Endothelial cell of umbilical vein (primary cell): ENCODE measurements at regions not wholly inside any gene's neighbourhood (a gene's known extent, or its start where the extent isn't known, plus 50 kb on each side); places are given as distances from the start of the nearest gene placed in this dataset.

ENCODE experiments used
- BruUV-seq: library from RNA; stranded (reverse); fragments of 400-500 nt; replicated peaks from 2 replicates; lab custom pipeline; 2021; lab: Mats Ljungman, UMichigan
- CTCF ChIA-PET: fragments of 300-600, 350-600 bp; sonication (Branson Sonifier 250); formaldehyde crosslinking; loops from one replicate; lab custom pipeline; 2021; ENCODE audit warnings: antibody characterized with exemption, inconsistent platforms; lab: Charles Lee
- POLR2A ChIA-PET: fragments of 300-600, 350-600 bp; sonication (Branson Sonifier 250); formaldehyde crosslinking; loops from one replicate; lab custom pipeline; 2021; ENCODE audit warnings: antibody characterized with exemption, inconsistent platforms; lab: Charles Lee
- DNase-seq: peaks from one replicate; pipeline ENCODE4 v3.0.0-alpha.2; 2011; ENCODE audit warnings: low read depth, low spot score
- FAIRE-seq: peaks from 2 replicates; lab custom pipeline; 2011; peaks lifted over from hg19 to GRCh38; lab: Jason Lieb, UNC
- H2AFZ ChIP-seq: 2 replicates; pipeline ENCODE4 v1.6.0; 2012; ENCODE audit warnings: low read depth, low read length, control low read depth, inconsistent platforms
- H3K27ac ChIP-seq: 2 replicates; pipeline ENCODE4 v1.5.1; 2011; ENCODE audit warnings: low read depth, mild to moderate bottlenecking, control low read depth, low read length, moderate library complexity; ENCODE audit not compliant: insufficient read depth
- H3K27me3 ChIP-seq, 2 experiments: 2 replicates each; pipeline versions ENCODE4 v1.6.0 to v1.6.1; 2011; ENCODE audit warnings: low read length in 2 of 2, mixed read lengths in 1 of 2; ENCODE audit not compliant: control insufficient read depth in 2 of 2, insufficient read depth in 2 of 2
- H3K36me3 ChIP-seq, 2 experiments: 2 replicates in 1 of 2; 3 replicates in 1 of 2; pipeline ENCODE4 v1.5.1; 2011; ENCODE audit warnings: low read length in 2 of 2, mild to moderate bottlenecking in 1 of 2, moderate library complexity in 1 of 2; ENCODE audit not compliant: control insufficient read depth in 2 of 2, insufficient read depth in 2 of 2; ENCODE audit errors: extremely low read depth in 1 of 2
- H3K4me1 ChIP-seq: 3 replicates; pipeline ENCODE4 v1.5.1; 2011; ENCODE audit warnings: mild to moderate bottlenecking, low read length; ENCODE audit not compliant: control insufficient read depth, insufficient read depth; ENCODE audit errors: extremely low read depth
- H3K4me2 ChIP-seq: 2 replicates; pipeline ENCODE4 v1.6.1; 2011; ENCODE audit warnings: low read length, control low read depth, mixed read lengths; ENCODE audit not compliant: insufficient read depth
- H3K4me3 ChIP-seq, 3 experiments: fragments of 200-600 bp in 1 of 3; sonication (generic), shearing (Covaris generic) in 1 of 3; replicated peaks in 1 of 3; 2 replicates each; pipeline ENCODE4 v1.5.1; 2011 to 2016; ENCODE audit warnings: control low read depth in 3 of 3, low read length in 3 of 3, mild to moderate bottlenecking in 2 of 3, inconsistent platforms in 1 of 3, low read depth in 1 of 3, moderate library complexity in 1 of 3; ENCODE audit not compliant: insufficient read depth in 1 of 3
- H3K79me2 ChIP-seq: 2 replicates; pipeline ENCODE4 v1.6.0; 2012; ENCODE audit warnings: low read length, inconsistent platforms; ENCODE audit not compliant: control insufficient read depth, insufficient read depth
- H3K9ac ChIP-seq: replicated peaks from 2 replicates; pipeline ENCODE3; 2011; ENCODE audit warnings: low read length, control low read depth; ENCODE audit not compliant: insufficient read depth; ENCODE audit errors: extremely low read depth
- H3K9me1 ChIP-seq: replicated peaks from 3 replicates; pipeline ENCODE4 v1.6.0; 2011; ENCODE audit warnings: mild to moderate bottlenecking, low read length; ENCODE audit not compliant: control insufficient read depth, insufficient read depth; ENCODE audit errors: extremely low read depth
- H3K9me3 ChIP-seq: replicated peaks from 2 replicates; pipeline ENCODE4 v1.5.1; 2012; ENCODE audit warnings: low read length, inconsistent platforms; ENCODE audit not compliant: control insufficient read depth, insufficient read depth
- H4K20me1 ChIP-seq: replicated peaks from 2 replicates; pipeline ENCODE3; 2011; ENCODE audit warnings: mild to moderate bottlenecking, low read length; ENCODE audit not compliant: control insufficient read depth, insufficient read depth; ENCODE audit errors: extremely low read depth
- CTCF ChIP-seq, 2 donors: IDR thresholded peaks; 1 replicate in 1 of 2; 2 replicates in 1 of 2; pipeline ENCODE4 v1.5.1; 2011; ENCODE audit warnings: low read length in 2 of 2, mild to moderate bottlenecking in 2 of 2, moderate library complexity in 2 of 2, control low read depth in 1 of 2, inconsistent platforms in 1 of 2, low read depth in 1 of 2; ENCODE audit not compliant: insufficient read depth in 1 of 2; ENCODE audit errors: extremely low read depth in 1 of 2
- EZH2 ChIP-seq: IDR thresholded peaks from 2 replicates; pipeline ENCODE4 v1.6.1; 2012; ENCODE audit warnings: borderline replicate concordance, low read depth, mild to moderate bottlenecking, moderate library complexity, low read length, inconsistent platforms; ENCODE audit not compliant: severe bottlenecking
- FOS ChIP-seq: IDR thresholded peaks from 2 replicates; pipeline ENCODE4 v1.6.1; 2011; ENCODE audit warnings: mild to moderate bottlenecking, low read length, moderate library complexity, borderline replicate concordance; ENCODE audit not compliant: insufficient read depth
- GATA2 ChIP-seq: IDR thresholded peaks from 2 replicates; pipeline ENCODE4 v1.7.0; 2011; ENCODE audit warnings: low read depth, mild to moderate bottlenecking, moderate library complexity, mixed read lengths, low read length; ENCODE audit not compliant: insufficient read length, insufficient read depth
- JUN ChIP-seq: IDR thresholded peaks from 2 replicates; pipeline ENCODE4 v1.6.1; 2011; ENCODE audit warnings: borderline replicate concordance, low read depth; ENCODE audit not compliant: insufficient read length, insufficient read depth
- MAX ChIP-seq: IDR thresholded peaks from 2 replicates; pipeline ENCODE4 v1.6.1; 2011; ENCODE audit not compliant: insufficient read depth, insufficient read length
- MYC ChIP-seq: IDR thresholded peaks from one replicate; pipeline ENCODE4 v1.6.1; 2011; ENCODE audit warnings: mild to moderate bottlenecking, low read depth, low read length
- POLR2A ChIP-seq: IDR thresholded peaks from 2 replicates; pipeline ENCODE4 v1.6.1; 2012; ENCODE audit warnings: low read depth, mild to moderate bottlenecking, control low read depth, low read length
- POLR2AphosphoS5 ChIP-seq: IDR thresholded peaks from 2 replicates; pipeline ENCODE4 v1.6.1; 2012; ENCODE audit warnings: low read depth, mild to moderate bottlenecking, control low read depth, low read length, moderate library complexity; ENCODE audit not compliant: insufficient read depth
- dilution Hi-C: fragments of 300-500 bp; cut with MboI; formaldehyde crosslinking; loops from one replicate; pipeline ENCODE4 v1.15.0; 2019; ENCODE audit warnings: low sequenced_read_pairs; ENCODE audit not compliant: extremely low pct_ligation_motif_present
- intact Hi-C: fragments of 100-400 bp; cut with micrococcal nuclease; formaldehyde crosslinking; loops from one replicate; pipeline ENCODE4 v1.10.0; 2022

- ChIA-PET CTCF (no interaction called here), POLR2A (no interaction called here)
- Histone ChIP-seq H3K27me3 (no peaks in the 10 kb centered on the region), H3K4me1 (no peaks in the 10 kb centered on the region), H4K20me1 (no peaks in the 10 kb centered on the region), H3K36me3 (no peaks in the 10 kb centered on the region), H3K9me1 (no peaks in the 10 kb centered on the region), H3K27ac (no peak overlapping the region), H2AFZ (no peak overlapping the region), H3K9me3 (peaks cover 8% of the 10 kb centered on the region), H3K4me3 (no peak overlapping the region), H3K79me2 (no peaks in the 10 kb centered on the region), H3K9ac (no peak overlapping the region), H3K4me2 (no peak overlapping the region)
- no peak for DNase-seq
- dilution Hi-C loops (no loop called here), intact Hi-C loops (no loop called here)
- BruUV-seq = no TSS peak
- no peak for TF ChIP-seq POLR2AphosphoS5
- FAIRE-seq = no peak
These were observed 501.7 kb upstream of the TENM3 start for GRCh38 chr4:181741513-181741912.

GRCh38 chr4:181745933-181746625 lies 497.1 kb upstream of the TENM3 start:
- Histone ChIP-seq H3K27ac (no peak overlapping the region), H3K4me2 (no peak overlapping the region), H2AFZ (no peak overlapping the region), H3K9me1 (no peaks in the 10 kb centered on the region), H4K20me1 (no peaks in the 10 kb centered on the region), H3K79me2 (no peaks in the 10 kb centered on the region), H3K36me3 (no peaks in the 10 kb centered on the region), H3K27me3 (no peaks in the 10 kb centered on the region), H3K4me3 (no peak overlapping the region), H3K4me1 (no peaks in the 10 kb centered on the region), H3K9me3 (peaks cover 10% of the 10 kb centered on the region), H3K9ac (no peak overlapping the region)
- ChIA-PET CTCF (no interaction called here), POLR2A (no interaction called here)
- DNase-seq = no peak
- BruUV-seq = no TSS peak
- intact Hi-C loops (no loop called here), dilution Hi-C loops (no loop called here)
- FAIRE-seq = no peak
- TF ChIP-seq POLR2AphosphoS5 (no peak), EZH2 (no peak), MAX (no peak), JUN (no peak), FOS (no peak), CTCF (IDR thresholded peaks at IDR 0.05; ENCODE audit: extremely low read depth in 1 of 2, insufficient read depth in 1 of 2, low read depth in 1 of 2, low read length in 2 of 2) (no peak), GATA2 (no peak), POLR2A (no peak), MYC (no peak)
